HEK293T (cell line): ENCODE measurements at regions not wholly inside any gene's neighbourhood (a gene's known extent, or its start where the extent isn't known, plus 50 kb on each side); places are given as distances from the start of the nearest gene placed in this dataset.

Experiments used
- CTCF ChIA-PET: fragments of 350-600 bp; formaldehyde crosslinking; extraction: SDS; loops from one replicate; lab custom pipeline; 2021; ENCODE audit warnings: antibody characterized with exemption, inconsistent platforms; lab: Yijun Ruan, JAX
- POLR2A ChIA-PET: fragments of 350-600 bp; formaldehyde crosslinking; extraction: SDS; loops from one replicate; lab custom pipeline; 2020; ENCODE audit warnings: antibody characterized with exemption, inconsistent platforms; lab: Yijun Ruan, JAX
- DNase-seq: peaks from one replicate; pipeline ENCODE4 v3.0.0; 2012; ENCODE audit warnings: mixed read lengths; ENCODE audit errors: extremely low spot score
- ARNT ChIP-seq: fragments of 450-650 bp; IDR thresholded peaks from 2 replicates; pipeline ENCODE4 v1.6.1; 2017; ENCODE audit warnings: mild to moderate bottlenecking
- BHLHE40 ChIP-seq: fragments of 450-650 bp; IDR thresholded peaks from 2 replicates; pipeline ENCODE4 v1.6.1; 2016; ENCODE audit warnings: mild to moderate bottlenecking, moderate library complexity, borderline replicate concordance
- CTBP1 ChIP-seq: fragments of 450-650 bp; IDR thresholded peaks from 2 replicates; pipeline ENCODE4 v1.6.1; 2016; ENCODE audit warnings: borderline replicate concordance
- ELF4 ChIP-seq: fragments of 450-650 bp; IDR thresholded peaks from 2 replicates; pipeline ENCODE4 v1.6.1; 2017; ENCODE audit warnings: antibody characterized with exemption
- FOXA1 ChIP-seq: fragments of 450-650 bp; IDR thresholded peaks from 2 replicates; pipeline ENCODE4 v1.6.1; 2016; ENCODE audit warnings: mild to moderate bottlenecking
- FOXK2 ChIP-seq: fragments of 450-650 bp; IDR thresholded peaks from 2 replicates; pipeline ENCODE4 v1.6.1; 2016; ENCODE audit warnings: mild to moderate bottlenecking
- FOXM1 ChIP-seq: fragments of 450-650 bp; IDR thresholded peaks from 2 replicates; pipeline ENCODE4 v1.6.1; 2017; ENCODE audit warnings: mild to moderate bottlenecking, borderline replicate concordance
- HDGF ChIP-seq: fragments of 450-650 bp; IDR thresholded peaks from 2 replicates; pipeline ENCODE4 v1.6.1; 2017; ENCODE audit warnings: antibody characterized with exemption, borderline replicate concordance
- L3MBTL2 ChIP-seq: fragments of 450-650 bp; conservative IDR thresholded peaks from 2 replicates; pipeline ENCODE4 v1.6.1; 2016; ENCODE audit warnings: mild to moderate bottlenecking
- LEF1 ChIP-seq: fragments of 450-650 bp; IDR thresholded peaks from 2 replicates; pipeline ENCODE4 v1.6.1; 2017; ENCODE audit warnings: mild to moderate bottlenecking, borderline replicate concordance
- NFRKB ChIP-seq: fragments of 450-650 bp; IDR thresholded peaks from 2 replicates; pipeline ENCODE4 v1.6.1; 2016; ENCODE audit warnings: mild to moderate bottlenecking, moderate library complexity
- SP1 ChIP-seq: fragments of 450-650 bp; IDR thresholded peaks from 2 replicates; pipeline ENCODE4 v1.6.1; 2017
- SUZ12 ChIP-seq: fragments of 450-650 bp; IDR thresholded peaks from 2 replicates; pipeline ENCODE4 v1.6.1; 2016; ENCODE audit warnings: mild to moderate bottlenecking
- TARDBP ChIP-seq: fragments of 450-650 bp; IDR thresholded peaks from 2 replicates; pipeline ENCODE4 v1.6.1; 2016
- ZNF384 ChIP-seq: fragments of 450-650 bp; IDR thresholded peaks from 2 replicates; pipeline ENCODE4 v1.6.1; 2016
- TF ChIP-seq, protein P1 (sequence below): fragments of 450-650 bp; IDR thresholded peaks from 2 replicates; pipeline ENCODE4 v1.6.1; 2016

GRCh38 chr1:233544304-233544703 is 69.6 kb upstream of the KCNK1 start:
- ChIA-PET POLR2A (no interaction called here), CTCF (interaction anchor here (0.9 kb wide), 1 partner anchor 9 kb away, joined by 4 read pairs; no protein-coding TSS in a partner anchor)
- no peak for TF ChIP-seq BHLHE40
- no peak for TF ChIP-seq SUZ12
- no peak for TF ChIP-seq SP1
- TF ChIP-seq LEF1: no peak
- TF ChIP-seq ZNF384: no peak
- TF ChIP-seq ELF4: no peak
- no peak for TF ChIP-seq HDGF
- no peak for TF ChIP-seq CTBP1
- no peak for TF ChIP-seq ARNT
- TF ChIP-seq, protein P1, sequence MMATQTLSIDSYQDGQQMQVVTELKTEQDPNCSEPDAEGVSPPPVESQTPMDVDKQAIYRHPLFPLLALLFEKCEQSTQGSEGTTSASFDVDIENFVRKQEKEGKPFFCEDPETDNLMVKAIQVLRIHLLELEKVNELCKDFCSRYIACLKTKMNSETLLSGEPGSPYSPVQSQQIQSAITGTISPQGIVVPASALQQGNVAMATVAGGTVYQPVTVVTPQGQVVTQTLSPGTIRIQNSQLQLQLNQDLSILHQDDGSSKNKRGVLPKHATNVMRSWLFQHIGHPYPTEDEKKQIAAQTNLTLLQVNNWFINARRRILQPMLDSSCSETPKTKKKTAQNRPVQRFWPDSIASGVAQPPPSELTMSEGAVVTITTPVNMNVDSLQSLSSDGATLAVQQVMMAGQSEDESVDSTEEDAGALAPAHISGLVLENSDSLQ: no peak
- TF ChIP-seq FOXK2: no peak
- no peak for TF ChIP-seq L3MBTL2
- TF ChIP-seq TARDBP: no peak
- no peak for DNase-seq

GRCh38 chr1:233547726-233548125 is 66.2 kb upstream of the KCNK1 start:
- POLR2A ChIA-PET: no interaction called here
- no peak for DNase-seq
- no peak for TF ChIP-seq ZNF384
- no peak for TF ChIP-seq FOXM1
- TF ChIP-seq L3MBTL2: no peak
- no peak for TF ChIP-seq ARNT
- CTCF ChIA-PET: no interaction called here

DNA sequence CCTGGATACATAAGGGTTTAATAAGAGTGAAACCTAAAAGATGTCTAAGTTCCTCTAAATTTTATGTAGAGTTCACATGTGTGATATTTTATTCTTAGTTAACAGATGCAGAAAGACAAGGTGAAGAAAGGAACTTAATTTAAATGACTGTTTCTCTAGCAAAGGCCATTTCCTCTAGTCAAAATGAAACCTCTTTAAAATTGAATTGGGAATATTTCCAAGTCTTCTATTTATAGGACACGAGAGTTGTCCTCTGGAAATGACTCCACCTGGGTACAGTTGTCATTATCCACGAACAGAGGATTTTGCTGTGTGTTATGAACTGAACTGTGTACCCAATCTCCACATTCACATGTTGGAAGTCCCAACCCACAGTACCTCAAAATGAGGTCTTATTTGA is 64.5 kb upstream of the KCNK1 start:
- POLR2A ChIA-PET: no interaction called here
- TF ChIP-seq FOXK2 (no peak), HDGF (no peak), ZNF384 (no peak), BHLHE40 (no peak), ARNT (no peak), L3MBTL2 (no peak), TARDBP (no peak), SUZ12 (no peak), LEF1 (no peak), FOXA1 (no peak), CTBP1 (no peak), ELF4 (no peak), SP1 (no peak)
- TF ChIP-seq, protein P1: no peak
- no peak for DNase-seq
- CTCF ChIA-PET: no interaction called here

GRCh38 chr1:233549917-233550316 is 64.0 kb upstream of the KCNK1 start:
- DNase-seq: no peak
- POLR2A ChIA-PET: no interaction called here
- CTCF ChIA-PET: no interaction called here

GRCh38 chr1:233554037-233554436 is 59.9 kb upstream of the KCNK1 start:
- DNase-seq: no peak
- no peak for TF ChIP-seq ARNT
- no peak for TF ChIP-seq FOXM1
- no peak for TF ChIP-seq NFRKB
- no peak for TF ChIP-seq L3MBTL2
- no peak for TF ChIP-seq SUZ12
- CTCF ChIA-PET: interaction anchor here (0.6 to 1.0 kb wide), 2 partner anchors 9 to 36 kb away, joined by 3 to 4 read pairs; no protein-coding TSS in a partner anchor
- POLR2A ChIA-PET: no interaction called here

More at GRCh38 chr1:233549917-233550316, 64.0 kb upstream of the KCNK1 start:
- no peak for TF ChIP-seq FOXM1
- no peak for TF ChIP-seq HDGF
- no peak for TF ChIP-seq SP1
- TF ChIP-seq CTBP1: no peak
- TF ChIP-seq, protein P1: no peak
- TF ChIP-seq ZNF384: no peak
- TF ChIP-seq LEF1: no peak
- no peak for TF ChIP-seq ARNT
- no peak for TF ChIP-seq ELF4
- TF ChIP-seq FOXA1: no peak
- TF ChIP-seq L3MBTL2: no peak
- TF ChIP-seq NFRKB: no peak
- no peak for TF ChIP-seq TARDBP
- TF ChIP-seq FOXK2: no peak
- TF ChIP-seq SUZ12: no peak
- no peak for TF ChIP-seq BHLHE40

DNA sequence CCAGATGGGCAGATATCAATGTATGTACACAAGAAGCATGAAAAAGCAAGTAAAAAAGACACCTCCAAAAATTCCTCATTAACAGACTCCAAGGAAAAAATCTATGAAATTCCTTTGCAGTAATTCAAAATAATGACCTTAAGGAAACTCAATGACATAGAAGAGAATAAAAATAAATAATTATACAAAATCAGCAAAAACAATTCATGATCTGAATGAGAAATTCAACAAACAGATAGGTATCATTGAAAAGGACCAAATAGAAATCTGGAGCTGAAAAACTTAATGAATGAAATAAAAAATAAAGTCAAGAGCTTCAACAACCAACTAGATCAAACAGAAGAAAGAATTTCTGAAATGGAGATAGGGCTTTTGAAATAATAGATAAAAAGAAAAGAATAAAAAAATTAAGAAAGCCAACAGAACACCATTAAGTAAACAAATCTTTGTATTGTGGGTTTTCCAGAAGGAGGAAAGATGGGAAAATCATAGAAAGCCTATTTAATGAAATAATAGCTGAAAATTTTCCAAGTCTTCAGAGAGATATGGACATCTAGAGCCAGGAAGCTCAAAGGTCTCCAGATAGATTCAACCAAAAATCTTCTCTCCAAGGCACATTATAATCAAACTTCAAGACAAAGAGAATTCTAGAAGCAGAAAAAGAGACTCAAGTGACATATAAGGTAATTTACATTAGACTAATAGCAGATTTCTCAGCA is 52.0 kb upstream of the KCNK1 start:
- DNase-seq: no peak
- TF ChIP-seq SP1: no peak
- no peak for TF ChIP-seq CTBP1
- no peak for TF ChIP-seq HDGF
- ChIA-PET CTCF (no interaction called here), POLR2A (no interaction called here)
